ENCODE measurements at regions not wholly inside any gene's neighbourhood (a gene's known extent, or its start where the extent isn't known, plus 50 kb on each side); places are given as distances from the start of the nearest gene placed in this dataset.

GRCh38 chr3:87575550-87575949 is 299.2 kb upstream of the POU1F1 start:
- Histone ChIP-seq H3K4me1 (ENCODE audit: control insufficient read depth, insufficient read depth, low read length) (no peaks in the 10 kb centered on the region), H3K18ac (ENCODE audit: low read depth, low read length) (no peak overlapping the region), H2AK9ac (replicated peaks; ENCODE audit: low read depth, low read length, poor library complexity) (no peak overlapping the region), H3K9ac (ENCODE audit: low read depth, low read length) (no peak overlapping the region), H2AK5ac (ENCODE audit: low read depth, low read length) (no peak overlapping the region), H2BK120ac (ENCODE audit: low read depth, low read length) (no peak overlapping the region), H3K27me3 (ENCODE audit: control insufficient read depth, insufficient read depth, low read length) (no peaks in the 10 kb centered on the region), H3K27ac (ENCODE audit: insufficient read depth, low read length) (no peak overlapping the region), H3K23ac (ENCODE audit: low read depth, low read length) (no peak overlapping the region), H3K4ac (ENCODE audit: low read depth, low read length) (no peak overlapping the region), H4K91ac (ENCODE audit: insufficient read depth, low read depth, low read length) (no peak overlapping the region), H2BK15ac (ENCODE audit: low read depth, low read length) (no peak overlapping the region), H4K5ac (ENCODE audit: low read depth, low read length) (no peak overlapping the region), H3K56ac (ENCODE audit: extremely low read depth, insufficient read depth, low read length) (no peak overlapping the region), H2AFZ (replicated peaks; ENCODE audit: low read length, poor library complexity) (no peak overlapping the region), H3K36me3 (ENCODE audit: control insufficient read depth, insufficient read depth, low read length) (no peaks in the 10 kb centered on the region), H3K4me3 (ENCODE audit: insufficient read depth, low read depth, low read length) (no peak overlapping the region), H2BK20ac (ENCODE audit: low read depth, low read length) (no peak overlapping the region), H4K20me1 (ENCODE audit: insufficient read depth, low read length) (no peaks in the 10 kb centered on the region), H3K4me2 (ENCODE audit: low read depth, low read length) (no peak overlapping the region), H3K14ac (replicated peaks; ENCODE audit: low read depth, low read length) (no peak overlapping the region), H3K9me1 (ENCODE audit: insufficient read depth, low read length) (no peaks in the 10 kb centered on the region), H3K79me1 (ENCODE audit: low read depth in 1 of 2, low read length in 2 of 2) (no peaks in the 10 kb centered on the region), H4K8ac (ENCODE audit: low read depth in 2 of 2, low read length in 2 of 2) (no peak overlapping the region), H2BK5ac (ENCODE audit: low read depth, low read length, poor library complexity, severe bottlenecking) (no peak overlapping the region), H3K9me3 (ENCODE audit: control insufficient read depth, insufficient read depth, low read length) (no peaks in the 10 kb centered on the region; the same call in 1 of the 2 replicates)
- POLR2A ChIA-PET (ENCODE audit: unreplicated experiment): no interaction called here
- TF ChIP-seq RAD21 (IDR thresholded peaks at IDR 0.05; ENCODE audit: low read length): no peak
- no peak for TF ChIP-seq RFX5 (IDR thresholded peaks at IDR 0.05; ENCODE audit: low read depth, low read length)
- 33% methylated on average over 3 of the region's 5 CpGs; no CpG with 5 or more reads in 1 of the 2 experiments for WGBS, 2 experiments (ENCODE audit: extremely low coverage in 2 of 2, insufficient read length in 1 of 2)
- CTCF ChIA-PET: no interaction called here
- intact Hi-C loops (cut with micrococcal nuclease) (no loop called here), dilution Hi-C loops (cut with HindIII; ENCODE audit: low sequenced_read_pairs, unreplicated experiment) (no loop called here), in situ Hi-C loops (cut with MboI; ENCODE audit: low sequenced_read_pairs) (no loop called here)
- ATAC-seq (ENCODE audit: low read depth) (no peak), DNase-seq (no peak)
- BruUV-seq (replicated peaks): no TSS peak

Measured in IMR-90 (cell line).